Karpas-422 (cell line): ENCODE measurements at regions not wholly inside any gene's neighbourhood (a gene's known extent, or its start where the extent isn't known, plus 50 kb on each side); places are given as distances from the start of the nearest gene placed in this dataset.
"Not testable (repeated sequence)": the region's sequence is repeated elsewhere in the genome, so short reads cannot be mapped to it uniquely, and the experiment has no call there.

Experiments
- DNase-seq: peaks from one replicate; pipeline ENCODE4 v3.0.0-alpha.2; 2015
- H2AFZ ChIP-seq: fragments of 200-600 bp; sonication (generic); 2 replicates; pipeline ENCODE4 v1.6.1; 2014; ENCODE audit warnings: antibody characterized with exemption, low read length, mixed read lengths
- H3K27ac ChIP-seq: fragments of 200-600 bp; sonication (generic); 2 replicates; pipeline ENCODE4 v1.5.1; 2014; ENCODE audit warnings: mild to moderate bottlenecking, low read length, moderate library complexity
- H3K27me3 ChIP-seq: fragments of 200-600 bp; sonication (generic); 2 replicates; pipeline ENCODE4 v1.6.1; 2014; ENCODE audit warnings: low read length, mixed read lengths
- H3K36me3 ChIP-seq: fragments of 200-600 bp; sonication (generic); 2 replicates; pipeline ENCODE4 v1.6.1; 2014; ENCODE audit warnings: low read length, mixed read lengths; ENCODE audit not compliant: insufficient read depth
- H3K4me1 ChIP-seq: fragments of 200-600 bp; sonication (generic); 2 replicates; pipeline ENCODE4 v1.6.1; 2014; ENCODE audit warnings: mild to moderate bottlenecking, low read length, mixed read lengths
- H3K4me2 ChIP-seq: fragments of 200-600 bp; sonication (generic); 2 replicates; pipeline ENCODE4 v1.6.1; 2014; ENCODE audit warnings: low read length, low read depth, mild to moderate bottlenecking; ENCODE audit not compliant: poor library complexity, severe bottlenecking
- H3K4me3 ChIP-seq: fragments of 200-600 bp; sonication (generic); 2 replicates; pipeline ENCODE4 v1.5.1; 2014; ENCODE audit warnings: mild to moderate bottlenecking, antibody characterized with exemption, low read length, mixed read lengths
- H3K79me2 ChIP-seq: fragments of 200-600 bp; sonication (generic); 2 replicates; pipeline ENCODE4 v1.6.1; 2014; ENCODE audit warnings: mild to moderate bottlenecking, low read length, mixed read lengths
- H3K9ac ChIP-seq: fragments of 200-600 bp; sonication (generic); 2 replicates; pipeline ENCODE4 v1.6.0; 2014; ENCODE audit warnings: low read length
- H3K9me2 ChIP-seq: fragments of 200-600 bp; sonication (generic), shearing (Covaris generic); replicated peaks from 2 replicates; pipeline ENCODE4 v1.6.0; 2014; ENCODE audit warnings: mild to moderate bottlenecking, low read length, moderate library complexity; ENCODE audit not compliant: insufficient read depth
- H3K9me3 ChIP-seq: fragments of 300-700, 200-600 bp; sonication (generic); 2 replicates; pipeline ENCODE4 v1.6.1; 2014; ENCODE audit warnings: low read length, mixed read lengths
- H4K20me1 ChIP-seq: fragments of 200-600 bp; sonication (generic); 2 replicates; pipeline ENCODE4 v1.6.1; 2014; ENCODE audit warnings: mild to moderate bottlenecking, antibody characterized with exemption, low read length, low read depth; ENCODE audit not compliant: insufficient read depth

DNA sequence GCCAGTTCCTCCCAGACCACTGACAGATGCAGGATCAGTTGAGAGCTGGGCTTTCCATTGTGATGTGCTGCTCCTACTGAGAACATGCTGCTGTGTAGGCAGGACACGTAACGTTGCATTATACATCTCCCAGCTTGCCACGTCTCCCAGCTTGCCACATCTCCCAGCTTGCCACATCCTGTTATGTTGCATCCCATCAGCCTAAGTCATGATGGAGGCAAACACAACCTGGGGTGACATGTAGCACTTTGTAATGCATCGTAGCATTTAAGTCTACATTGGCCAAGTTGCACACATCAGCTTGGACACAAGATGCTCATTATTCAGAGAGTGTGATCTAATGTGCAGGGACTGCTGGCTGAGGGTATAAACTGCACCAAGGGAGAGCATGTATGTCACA is 73.3 kb upstream of the CHCHD3 start:
- H3K4me2 ChIP-seq: no peak overlapping the region
- H3K27me3 ChIP-seq: 0 out of 2 replicates have a peak, but pooled peaks cover 3% of the 10 kb centered on the region
- H3K4me3 ChIP-seq: no peak overlapping the region
- no peaks in the 10 kb centered on the region for H3K4me1 ChIP-seq
- H3K9me2 ChIP-seq: no peaks in the 10 kb centered on the region
- no peaks in the 10 kb centered on the region for H3K79me2 ChIP-seq
- no peak for DNase-seq
- H4K20me1 ChIP-seq: no peaks in the 10 kb centered on the region
- no peak overlapping the region for H3K27ac ChIP-seq
- no peak overlapping the region for H2AFZ ChIP-seq
- no peaks in the 10 kb centered on the region for H3K9me3 ChIP-seq
- H3K36me3 ChIP-seq: no peaks in the 10 kb centered on the region
- no peak overlapping the region for H3K9ac ChIP-seq

DNA sequence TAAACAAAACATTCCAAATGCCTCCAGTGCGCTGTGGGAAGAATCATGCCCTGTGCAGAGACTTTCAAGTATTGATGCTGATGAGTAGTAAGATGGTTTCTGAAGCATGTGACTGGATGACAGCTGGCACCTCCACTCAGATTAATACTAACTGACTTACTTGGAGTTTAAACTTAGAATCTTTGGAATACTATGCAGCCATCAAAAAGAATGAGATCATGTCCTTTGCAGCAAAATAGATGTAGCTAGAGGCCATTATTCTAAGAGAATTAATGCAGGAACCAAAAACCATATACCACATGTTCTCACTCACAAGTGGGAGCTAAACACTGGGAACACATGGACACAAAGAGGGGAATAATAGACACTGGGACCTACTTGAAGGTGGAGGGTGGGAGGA is 73.8 kb upstream of the CHCHD3 start:
- Histone ChIP-seq H3K4me1 (no peaks in the 10 kb centered on the region), H3K9me2 (no peaks in the 10 kb centered on the region), H3K79me2 (no peaks in the 10 kb centered on the region), H4K20me1 (no peaks in the 10 kb centered on the region), H3K4me3 (no peak overlapping the region), H3K4me2 (no peak overlapping the region), H3K27ac (no peak overlapping the region), H3K36me3 (no peaks in the 10 kb centered on the region), H3K9me3 (no peaks in the 10 kb centered on the region), H3K27me3 (0 out of 2 replicates have a peak, but pooled peaks cover 3% of the 10 kb centered on the region), H2AFZ (no peak overlapping the region), H3K9ac (no peak overlapping the region)
- DNase-seq: no peak

DNA sequence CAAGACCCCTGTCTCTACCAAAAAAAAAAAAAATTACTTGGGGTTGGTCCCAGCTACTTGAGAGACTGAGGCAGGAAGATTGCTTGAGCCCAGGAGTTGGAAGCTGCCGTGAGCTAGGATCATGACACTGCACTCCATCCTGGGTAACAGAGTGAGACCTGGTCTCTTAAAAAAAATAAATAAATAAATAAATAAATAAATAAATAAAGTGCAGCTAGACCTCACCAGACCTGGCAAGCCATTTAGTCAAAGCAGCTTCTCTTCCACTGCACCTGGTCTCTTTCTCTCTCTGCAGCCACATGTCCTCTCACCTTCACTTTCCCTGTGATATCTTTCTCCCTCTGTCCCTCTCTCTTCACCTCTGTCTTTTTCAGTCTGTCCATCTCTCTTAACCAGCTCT is 75.2 kb upstream of the CHCHD3 start:
- DNase-seq: no peak
- Histone ChIP-seq H2AFZ (no peak overlapping the region), H3K4me1 (no peaks in the 10 kb centered on the region)

DNA sequence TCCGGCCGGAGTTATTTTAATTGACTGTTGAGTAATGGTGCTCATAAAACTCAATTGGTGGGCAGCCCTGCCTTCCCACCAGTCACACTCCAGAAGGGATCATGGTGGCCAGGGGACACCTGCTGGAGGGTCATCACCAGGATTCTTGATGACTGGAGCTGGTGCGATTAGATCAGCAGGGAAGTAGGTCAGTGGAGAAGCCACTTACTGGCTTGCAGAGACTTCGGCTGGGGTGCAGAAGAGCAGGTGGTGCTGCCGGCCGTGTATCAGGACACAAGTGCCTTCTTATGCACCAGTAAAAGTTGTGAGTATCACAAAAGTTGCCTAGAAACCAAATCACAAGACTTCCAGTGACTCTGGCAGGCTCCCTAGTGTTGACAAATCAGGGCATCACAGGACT is 82.6 kb upstream of the CHCHD3 start:
- no peak overlapping the region for H3K4me2 ChIP-seq
- H3K27me3 ChIP-seq: no peaks in the 10 kb centered on the region
- H3K9me3 ChIP-seq: no peaks in the 10 kb centered on the region
- H2AFZ ChIP-seq: no peak overlapping the region
- no peaks in the 10 kb centered on the region for H3K36me3 ChIP-seq
- H3K9me2 ChIP-seq: no peaks in the 10 kb centered on the region
- DNase-seq: no peak
- no peak overlapping the region for H3K27ac ChIP-seq
- H3K4me1 ChIP-seq: no peaks in the 10 kb centered on the region
- no peak overlapping the region for H3K4me3 ChIP-seq
- H4K20me1 ChIP-seq: no peaks in the 10 kb centered on the region
- H3K9ac ChIP-seq: no peak overlapping the region
- no peaks in the 10 kb centered on the region for H3K79me2 ChIP-seq

More for the DNA sequence above, 75.2 kb upstream of the CHCHD3 start:
- Histone ChIP-seq H3K4me3 (no peak overlapping the region), H3K36me3 (no peaks in the 10 kb centered on the region), H3K79me2 (no peaks in the 10 kb centered on the region), H3K27ac (no peak overlapping the region), H3K4me2 (no peak overlapping the region), H3K27me3 (0 out of 2 replicates have a peak, but pooled peaks cover 3% of the 10 kb centered on the region), H3K9me2 (no peaks in the 10 kb centered on the region), H4K20me1 (no peaks in the 10 kb centered on the region), H3K9me3 (no peaks in the 10 kb centered on the region), H3K9ac (no peak overlapping the region)

DNA sequence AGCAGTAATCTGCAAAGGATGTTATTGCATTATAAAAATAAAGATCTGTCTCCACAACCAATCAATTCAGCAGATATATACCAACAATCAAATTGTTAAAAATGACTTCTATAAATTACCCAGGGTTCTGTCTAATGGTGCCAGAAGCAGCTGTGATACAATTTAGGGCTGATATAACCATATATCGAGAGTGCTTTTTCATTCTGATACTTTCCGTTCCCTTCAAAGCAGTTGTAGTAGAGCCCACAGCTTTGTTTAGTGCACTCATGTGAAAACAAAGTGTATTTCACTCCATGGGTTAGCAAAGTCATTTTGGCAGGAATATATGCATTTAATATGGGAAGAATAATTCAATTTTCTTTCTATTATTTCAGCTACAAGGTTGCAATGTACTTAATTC is 83.1 kb upstream of the CHCHD3 start:
- Histone ChIP-seq H3K4me3 (no peak overlapping the region), H3K4me1 (no peaks in the 10 kb centered on the region), H3K9me3 (no peaks in the 10 kb centered on the region), H3K9ac (no peak overlapping the region), H3K27me3 (no peaks in the 10 kb centered on the region), H3K36me3 (no peaks in the 10 kb centered on the region), H4K20me1 (no peaks in the 10 kb centered on the region), H3K27ac (no peak overlapping the region), H3K79me2 (no peaks in the 10 kb centered on the region), H3K4me2 (no peak overlapping the region), H2AFZ (no peak overlapping the region), H3K9me2 (no peaks in the 10 kb centered on the region)
- no peak for DNase-seq

- Histone ChIP-seq H3K9me2 (no peaks in the 10 kb centered on the region), H3K4me2 (no peak overlapping the region), H2AFZ (no peak overlapping the region), H3K27ac (no peak overlapping the region), H3K27me3 (no peaks in the 10 kb centered on the region), H3K9me3 (no peaks in the 10 kb centered on the region), H3K9ac (no peak overlapping the region), H3K4me1 (no peaks in the 10 kb centered on the region), H3K79me2 (no peaks in the 10 kb centered on the region), H3K4me3 (no peak overlapping the region), H4K20me1 (no peaks in the 10 kb centered on the region), H3K36me3 (no peaks in the 10 kb centered on the region)
- no peak for DNase-seq
These were observed 83.6 kb upstream of the CHCHD3 start for GRCh38 chr7:133165529-133165928.

DNA sequence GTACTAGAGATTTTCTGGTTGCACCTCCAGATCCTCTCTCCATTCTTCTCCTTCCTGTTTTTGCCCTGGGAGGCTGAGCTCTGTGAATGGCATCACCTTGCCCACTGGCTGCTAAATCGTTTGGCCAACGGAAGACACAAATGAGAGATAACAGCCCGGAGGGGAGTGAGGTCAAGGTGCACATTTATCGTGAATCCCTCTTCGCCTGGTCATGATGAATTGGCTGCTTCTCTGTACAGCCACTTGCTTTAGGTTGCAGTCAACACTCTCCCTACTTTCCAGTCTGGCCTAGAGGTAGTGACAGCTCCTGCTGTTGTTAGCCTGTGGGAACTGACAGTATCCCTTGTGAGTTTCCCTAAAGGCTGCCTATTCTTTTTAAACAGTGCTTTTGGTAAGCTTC is 85.4 kb upstream of the CHCHD3 start:
- no peaks in the 10 kb centered on the region for H3K27me3 ChIP-seq
- H2AFZ ChIP-seq: no peak overlapping the region
- no peaks in the 10 kb centered on the region for H3K36me3 ChIP-seq
- no peaks in the 10 kb centered on the region for H3K79me2 ChIP-seq
- DNase-seq: no peak
- no peaks in the 10 kb centered on the region for H3K9me3 ChIP-seq
- no peak overlapping the region for H3K9ac ChIP-seq
- H3K27ac ChIP-seq: no peak overlapping the region
- H3K9me2 ChIP-seq: no peaks in the 10 kb centered on the region
- no peaks in the 10 kb centered on the region for H4K20me1 ChIP-seq
- no peaks in the 10 kb centered on the region for H3K4me1 ChIP-seq
- no peak overlapping the region for H3K4me2 ChIP-seq
- no peak overlapping the region for H3K4me3 ChIP-seq

GRCh38 chr7:133169167-133169822 is 83.6 kb upstream of the EXOC4 start:
- not testable (repeated sequence) for H3K9ac ChIP-seq, H3K36me3 ChIP-seq, H3K9me3 ChIP-seq, H3K9me2 ChIP-seq, H3K79me2 ChIP-seq, H3K27ac ChIP-seq, H2AFZ ChIP-seq, H3K4me2 ChIP-seq, H3K27me3 ChIP-seq, H3K4me3 ChIP-seq, H3K4me1 ChIP-seq, DNase-seq, H4K20me1 ChIP-seq

DNA sequence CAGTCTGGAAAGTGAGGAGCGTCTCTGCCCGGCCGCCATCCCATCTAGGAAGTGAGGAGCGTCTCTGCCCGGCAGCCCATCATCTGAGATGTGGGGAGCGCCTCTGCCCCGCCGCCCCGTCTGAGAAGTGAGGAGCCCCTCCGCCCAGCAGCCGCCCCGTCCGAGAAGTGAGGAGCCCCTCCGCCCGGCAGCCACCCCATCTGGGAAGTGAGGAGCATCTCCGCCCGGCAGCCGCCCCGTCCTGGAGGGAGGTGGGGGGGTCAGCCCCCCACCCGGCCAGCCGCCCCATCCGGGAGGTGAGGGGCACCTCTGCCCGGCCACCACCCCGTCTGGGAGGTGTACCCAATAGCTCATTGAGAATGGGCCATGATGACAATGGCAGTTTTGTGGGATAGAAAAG is 75.4 kb upstream of the EXOC4 start:
- not testable (repeated sequence) for H3K9me2 ChIP-seq, H3K4me2 ChIP-seq, DNase-seq, H2AFZ ChIP-seq, H3K9ac ChIP-seq, H3K79me2 ChIP-seq, H3K27ac ChIP-seq, H3K36me3 ChIP-seq, H3K4me1 ChIP-seq, H3K4me3 ChIP-seq, H3K9me3 ChIP-seq, H4K20me1 ChIP-seq, H3K27me3 ChIP-seq
